ENCODE measurements at regions not wholly inside any gene's neighbourhood (a gene's known extent, or its start where the extent isn't known, plus 50 kb on each side); places are given as distances from the start of the nearest gene placed in this dataset.

GRCh38 chr10:128457136-128457535, 330.9 kb upstream of the MKI67 start:
- no peak for TF ChIP-seq EZH2 (IDR thresholded peaks at IDR 0.05; ENCODE audit: borderline replicate concordance, low read depth, low read length)
- no peak for TF ChIP-seq MEF2D (tag; conservative IDR thresholded peaks at IDR 0.05; ENCODE audit: low read depth)
- no peak for TF ChIP-seq ZZZ3 (IDR thresholded peaks at IDR 0.05)
- TF ChIP-seq BRCA1 (IDR thresholded peaks at IDR 0.05): no peak
- no peak for TF ChIP-seq BRCA1 (CRISPR knock-in tag; IDR thresholded peaks at IDR 0.05)
- TF ChIP-seq E2F1 (CRISPR knock-in tag; IDR thresholded peaks at IDR 0.05): no peak

Measured in K562 (cell line).